HEK293 (cell line): ENCODE measurements at regions not wholly inside any gene's neighbourhood (a gene's known extent, or its start where the extent isn't known, plus 50 kb on each side); places are given as distances from the start of the nearest gene placed in this dataset.

ENCODE experiments used
- CTCF ChIA-PET: fragments of 350-600 bp; formaldehyde crosslinking; extraction: SDS; loops from one replicate; lab custom pipeline; 2021; ENCODE audit warnings: antibody characterized with exemption; lab: Yijun Ruan, JAX
- POLR2A ChIA-PET: fragments of 300-600 bp; formaldehyde crosslinking; extraction: SDS; loops from one replicate; lab custom pipeline; 2020; ENCODE audit warnings: antibody characterized with exemption, inconsistent platforms; lab: Yijun Ruan, JAX
- H3K27ac ChIP-seq: fragments of 200-500 bp; sonication (Bioruptor generic); 2 replicates; pipeline ENCODE4 v1.5.1; 2014; ENCODE audit warnings: low read depth, low read length, control low read depth, inconsistent platforms; ENCODE audit errors: extremely low read depth
- H3K36me3 ChIP-seq, 2 experiments: fragments of 200-500 bp in 1 of 2; sonication (Bioruptor generic) in 1 of 2; 1 replicate in 1 of 2; 2 replicates in 1 of 2; pipeline ENCODE4 v1.5.1; 2014 to 2017; ENCODE audit warnings: inconsistent platforms in 2 of 2, low read length in 2 of 2; ENCODE audit not compliant: control insufficient read depth in 2 of 2, insufficient read depth in 1 of 2
- H3K4me1 ChIP-seq: fragments of 200-500 bp; sonication (Bioruptor generic); 2 replicates; pipeline ENCODE4 v1.5.1; 2014; ENCODE audit warnings: mild to moderate bottlenecking, low read length, inconsistent platforms; ENCODE audit not compliant: control insufficient read depth, insufficient read depth
- H3K4me3 ChIP-seq: 2 replicates; pipeline ENCODE4 v1.5.1; 2011; ENCODE audit warnings: low read depth, mild to moderate bottlenecking, control low read depth, low read length, moderate library complexity
- H3K9me3 ChIP-seq: fragments of 200-500 bp; sonication (Bioruptor generic); 2 replicates; pipeline ENCODE4 v1.5.1; 2014; ENCODE audit warnings: low read depth, low read length, inconsistent platforms; ENCODE audit not compliant: control insufficient read depth, insufficient read depth
- EGR2 ChIP-seq: fragments of 450-650 bp; formaldehyde crosslinking; IDR thresholded peaks from 2 replicates; pipeline ENCODE4 v1.5.1; 2016; ENCODE audit warnings: low read depth, missing biosample characterization, missing genetic modification characterization
- GFI1B ChIP-seq: fragments of 450-650 bp; formaldehyde crosslinking; IDR thresholded peaks from 2 replicates; pipeline ENCODE4 v1.5.1; 2016; ENCODE audit warnings: missing biosample characterization, missing genetic modification characterization
- GLI2 ChIP-seq: fragments of 450-650 bp; formaldehyde crosslinking; IDR thresholded peaks from 2 replicates; pipeline ENCODE4; 2017; ENCODE audit warnings: missing biosample characterization, missing genetic modification characterization, low read depth, borderline replicate concordance
- HOXA7 ChIP-seq: sonication (generic); formaldehyde crosslinking; IDR thresholded peaks from 2 replicates; pipeline ENCODE4 v1.8.1; 2022; ENCODE audit warnings: missing genetic modification reagents, borderline replicate concordance
- MYNN ChIP-seq: fragments of 450-650 bp; formaldehyde crosslinking; IDR thresholded peaks from 2 replicates; pipeline ENCODE4 v1.5.1; 2016; ENCODE audit warnings: missing biosample characterization, missing genetic modification characterization, borderline replicate concordance
- SALL2 ChIP-seq: fragments of 450-650 bp; formaldehyde crosslinking; IDR thresholded peaks from 2 replicates; pipeline ENCODE4 v1.5.0; 2017; ENCODE audit warnings: missing biosample characterization, mild to moderate bottlenecking, missing genetic modification characterization, borderline replicate concordance
- SCRT1 ChIP-seq: fragments of 450-650 bp; formaldehyde crosslinking; IDR thresholded peaks from 2 replicates; pipeline ENCODE4 v1.5.1; 2016; ENCODE audit warnings: missing biosample characterization, missing genetic modification characterization, borderline replicate concordance
- SETDB1 ChIP-seq: IDR thresholded peaks from one replicate; pipeline ENCODE4 v1.6.1; 2017; ENCODE audit warnings: mild to moderate bottlenecking, low read length, moderate library complexity, mixed read lengths; ENCODE audit not compliant: insufficient read length
- TRIM28 ChIP-seq: IDR thresholded peaks from 2 replicates; pipeline ENCODE4 v1.6.1; 2011; ENCODE audit warnings: low read length, control low read depth, borderline replicate concordance
- ZIC2 ChIP-seq: fragments of 450-650 bp; formaldehyde crosslinking; IDR thresholded peaks from 2 replicates; pipeline ENCODE4 v1.5.1; 2016; ENCODE audit warnings: missing biosample characterization, missing genetic modification characterization
- ZNF114 ChIP-seq: fragments of 450-650 bp; formaldehyde crosslinking; IDR thresholded peaks from 2 replicates; pipeline ENCODE4 v1.5.0; 2017; ENCODE audit warnings: missing biosample characterization, missing genetic modification characterization
- ZNF121 ChIP-seq: fragments of 450-650 bp; formaldehyde crosslinking; IDR thresholded peaks from 2 replicates; pipeline ENCODE4 v1.5.1; 2016; ENCODE audit warnings: missing biosample characterization, missing genetic modification characterization
- ZNF202 ChIP-seq: fragments of 450-650 bp; formaldehyde crosslinking; IDR thresholded peaks from 2 replicates; pipeline ENCODE4 v1.5.1; 2016; ENCODE audit warnings: missing biosample characterization, missing genetic modification characterization, borderline replicate concordance
- ZNF214 ChIP-seq: fragments of 450-650 bp; formaldehyde crosslinking; IDR thresholded peaks from 2 replicates; pipeline ENCODE4 v1.5.1; 2017; ENCODE audit warnings: missing biosample characterization, mild to moderate bottlenecking, missing genetic modification characterization, borderline replicate concordance
- ZNF23 ChIP-seq: fragments of 450-650 bp; formaldehyde crosslinking; IDR thresholded peaks from 2 replicates; pipeline ENCODE4 v1.5.1; 2016; ENCODE audit warnings: missing biosample characterization, missing genetic modification characterization, borderline replicate concordance
- ZNF423 ChIP-seq: fragments of 450-650 bp; formaldehyde crosslinking; IDR thresholded peaks from 2 replicates; pipeline ENCODE4 v1.5.1; 2016; ENCODE audit warnings: missing biosample characterization, missing genetic modification characterization
- ZNF473 ChIP-seq: fragments of 450-650 bp; formaldehyde crosslinking; IDR thresholded peaks from 2 replicates; pipeline ENCODE4 v1.5.1; 2017; ENCODE audit warnings: missing biosample characterization, missing genetic modification characterization
- ZNF514 ChIP-seq: fragments of 450-650 bp; formaldehyde crosslinking; IDR thresholded peaks from 2 replicates; pipeline ENCODE4 v1.5.1; 2016; ENCODE audit warnings: missing biosample characterization, missing genetic modification characterization
- ZNF585B ChIP-seq: fragments of 450-650 bp; formaldehyde crosslinking; IDR thresholded peaks from 2 replicates; pipeline ENCODE4 v1.5.1; 2016; ENCODE audit warnings: missing biosample characterization, missing genetic modification characterization
- ZNF596 ChIP-seq: fragments of 450-650 bp; IDR thresholded peaks from 2 replicates; pipeline ENCODE4 v1.5.0; 2018; ENCODE audit warnings: missing biosample characterization, mild to moderate bottlenecking, missing genetic modification characterization, moderate library complexity
- ZNF624 ChIP-seq: fragments of 450-650 bp; formaldehyde crosslinking; IDR thresholded peaks from 2 replicates; pipeline ENCODE4 v1.5.1; 2017; ENCODE audit warnings: missing biosample characterization, missing genetic modification characterization
- ZNF626 ChIP-seq: fragments of 450-650 bp; sonication (Bioruptor Pico); formaldehyde crosslinking; IDR thresholded peaks from 2 replicates; pipeline ENCODE4 v1.5.1; 2018; ENCODE audit warnings: missing biosample characterization, missing genetic modification characterization, inconsistent platforms
- ZNF654 ChIP-seq: fragments of 450-650 bp; formaldehyde crosslinking; IDR thresholded peaks from 2 replicates; pipeline ENCODE4 v1.5.1; 2016; ENCODE audit warnings: low read depth, missing biosample characterization, missing genetic modification characterization
- ZNF776 ChIP-seq: fragments of 450-650 bp; formaldehyde crosslinking; IDR thresholded peaks from 2 replicates; pipeline ENCODE4 v1.5.0; 2017; ENCODE audit warnings: missing biosample characterization, missing genetic modification characterization, borderline replicate concordance
- ZNF777 ChIP-seq: fragments of 450-650 bp; formaldehyde crosslinking; IDR thresholded peaks from 2 replicates; pipeline ENCODE4 v1.5.1; 2017; ENCODE audit warnings: missing biosample characterization, missing genetic modification characterization, borderline replicate concordance
- ZNF791 ChIP-seq: fragments of 450-650 bp; formaldehyde crosslinking; IDR thresholded peaks from 2 replicates; pipeline ENCODE4 v1.5.1; 2016; ENCODE audit warnings: missing biosample characterization, missing genetic modification characterization
- ZNF837 ChIP-seq: fragments of 450-650 bp; formaldehyde crosslinking; IDR thresholded peaks from 2 replicates; pipeline ENCODE4 v1.5.1; 2016; ENCODE audit warnings: missing biosample characterization, missing genetic modification characterization
- ZXDB ChIP-seq: fragments of 450-650 bp; formaldehyde crosslinking; IDR thresholded peaks from 2 replicates; pipeline ENCODE4 v1.5.1; 2016; ENCODE audit warnings: missing biosample characterization, missing genetic modification characterization
- TF ChIP-seq, protein P1 (sequence below): fragments of 450-650 bp; formaldehyde crosslinking; IDR thresholded peaks from 2 replicates; pipeline ENCODE4 v1.5.1; 2016; ENCODE audit warnings: missing biosample characterization, missing genetic modification characterization, low read depth
- TF ChIP-seq, protein P2 (sequence below): IDR thresholded peaks from 2 replicates; pipeline ENCODE4 v1.6.1; 2011; ENCODE audit warnings: mild to moderate bottlenecking, low read depth, low read length, borderline replicate concordance
- TF ChIP-seq, protein P3 (sequence below): fragments of 450-650 bp; formaldehyde crosslinking; IDR thresholded peaks from 2 replicates; pipeline ENCODE4 v1.5.1; 2017; ENCODE audit warnings: missing biosample characterization, missing genetic modification characterization
- TF ChIP-seq, protein P4 (sequence below): sonication (generic); formaldehyde crosslinking; IDR thresholded peaks from 2 replicates; pipeline ENCODE4 v1.8.1; 2022; ENCODE audit warnings: mild to moderate bottlenecking, moderate library complexity, missing genetic modification reagents

DNA sequence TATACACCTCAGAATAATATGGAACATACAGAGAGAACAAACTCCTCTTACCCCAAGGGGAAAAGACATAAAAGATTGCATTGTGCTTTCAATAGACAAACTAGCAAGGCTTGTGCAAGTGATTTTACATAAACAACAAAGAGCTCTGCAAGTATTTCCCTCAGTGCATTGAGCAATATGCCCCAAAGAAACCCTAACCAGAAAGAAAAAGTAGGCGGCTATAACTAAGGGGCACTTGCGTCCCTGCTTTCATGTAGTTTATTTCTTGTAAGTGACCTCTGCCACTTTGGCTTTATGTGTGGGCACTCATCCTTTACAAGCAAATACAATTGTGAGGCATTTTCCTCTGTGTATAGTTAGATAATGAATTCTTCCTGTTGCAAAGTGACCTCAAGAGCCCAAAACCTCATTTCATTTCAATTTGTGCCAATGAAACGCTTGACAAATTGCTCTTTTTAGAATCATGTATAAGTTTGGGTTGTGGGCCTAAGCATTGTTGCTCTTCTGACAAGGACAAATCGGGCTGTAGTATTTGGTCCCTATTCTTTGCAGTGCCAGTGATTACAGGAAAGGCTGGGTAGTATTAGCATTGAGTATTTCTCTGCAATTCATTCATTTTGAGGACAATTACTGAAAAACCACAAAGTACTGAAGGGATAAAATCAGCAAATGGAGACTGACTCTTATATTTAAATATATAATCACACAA, 282.2 kb downstream of the DTWD2 start:
- CTCF ChIA-PET: no interaction called here
- TF ChIP-seq, protein P1, sequence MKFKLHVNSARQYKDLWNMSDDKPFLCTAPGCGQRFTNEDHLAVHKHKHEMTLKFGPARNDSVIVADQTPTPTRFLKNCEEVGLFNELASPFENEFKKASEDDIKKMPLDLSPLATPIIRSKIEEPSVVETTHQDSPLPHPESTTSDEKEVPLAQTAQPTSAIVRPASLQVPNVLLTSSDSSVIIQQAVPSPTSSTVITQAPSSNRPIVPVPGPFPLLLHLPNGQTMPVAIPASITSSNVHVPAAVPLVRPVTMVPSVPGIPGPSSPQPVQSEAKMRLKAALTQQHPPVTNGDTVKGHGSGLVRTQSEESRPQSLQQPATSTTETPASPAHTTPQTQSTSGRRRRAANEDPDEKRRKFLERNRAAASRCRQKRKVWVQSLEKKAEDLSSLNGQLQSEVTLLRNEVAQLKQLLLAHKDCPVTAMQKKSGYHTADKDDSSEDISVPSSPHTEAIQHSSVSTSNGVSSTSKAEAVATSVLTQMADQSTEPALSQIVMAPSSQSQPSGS (tag by site-specific recombination): no peak
- no peak for TF ChIP-seq ZXDB (tag by site-specific recombination)
- no peak for TF ChIP-seq TRIM28
- no peak for TF ChIP-seq ZNF626 (tag by site-specific recombination)
- TF ChIP-seq ZNF654 (tag by site-specific recombination): no peak
- no peak for TF ChIP-seq ZNF777 (tag by site-specific recombination)
- TF ChIP-seq ZNF23 (tag by site-specific recombination): no peak
- no peak for TF ChIP-seq ZNF214
- TF ChIP-seq HOXA7 (CRISPR knock-in tag): no peak
- TF ChIP-seq ZNF423 (tag by site-specific recombination): no peak
- TF ChIP-seq ZNF776 (tag by site-specific recombination): no peak
- TF ChIP-seq ZIC2 (tag by site-specific recombination): no peak
- TF ChIP-seq ZNF514 (tag by site-specific recombination): no peak
- TF ChIP-seq ZNF114 (tag by site-specific recombination): no peak
- Histone ChIP-seq H3K4me1 (no peaks in the 10 kb centered on the region), H3K36me3 (no peaks in the 10 kb centered on the region), H3K27ac (no peak overlapping the region), H3K4me3 (no peak overlapping the region), H3K9me3 (no peaks in the 10 kb centered on the region)
- POLR2A ChIA-PET: no interaction called here

DNA sequence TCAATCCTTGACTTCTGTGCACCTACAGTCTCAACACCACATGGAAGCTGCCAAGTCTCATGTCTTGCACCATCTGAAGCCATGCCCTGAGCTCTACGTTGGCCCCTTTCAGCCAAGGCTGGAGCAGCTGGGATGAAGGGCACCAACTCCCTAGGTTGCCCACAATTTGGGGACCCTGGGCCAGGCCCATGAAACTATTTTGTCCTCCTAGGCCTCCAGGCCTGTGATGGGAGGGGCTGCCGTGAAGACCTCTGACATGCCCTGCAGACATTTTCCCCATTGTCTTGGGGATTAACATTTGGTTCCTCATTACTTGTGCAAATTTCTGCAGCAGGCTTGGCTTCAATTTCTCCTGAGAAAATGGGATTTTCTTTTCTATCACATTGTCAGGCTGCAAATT, 285.1 kb downstream of the DTWD2 start:
- H3K9me3 ChIP-seq: no peaks in the 10 kb centered on the region
- TF ChIP-seq ZNF121 (tag by site-specific recombination) (no peak), ZNF624 (no peak), EGR2 (tag by site-specific recombination) (no peak), SETDB1 (peak; percentile 13), ZNF791 (tag by site-specific recombination) (no peak), ZNF202 (tag by site-specific recombination) (no peak), MYNN (no peak), GFI1B (tag by site-specific recombination) (no peak), SCRT1 (tag by site-specific recombination) (no peak), ZNF654 (tag by site-specific recombination) (no peak), ZNF585B (peak; percentile 93), ZNF596 (tag by site-specific recombination) (no peak), TRIM28 (peak; percentile 61; the same call in 1 of the 2 replicates), GLI2 (tag by site-specific recombination) (no peak), ZNF837 (tag by site-specific recombination) (no peak), SALL2 (tag by site-specific recombination) (no peak), ZNF473 (tag by site-specific recombination) (no peak)
- TF ChIP-seq, protein P2, sequence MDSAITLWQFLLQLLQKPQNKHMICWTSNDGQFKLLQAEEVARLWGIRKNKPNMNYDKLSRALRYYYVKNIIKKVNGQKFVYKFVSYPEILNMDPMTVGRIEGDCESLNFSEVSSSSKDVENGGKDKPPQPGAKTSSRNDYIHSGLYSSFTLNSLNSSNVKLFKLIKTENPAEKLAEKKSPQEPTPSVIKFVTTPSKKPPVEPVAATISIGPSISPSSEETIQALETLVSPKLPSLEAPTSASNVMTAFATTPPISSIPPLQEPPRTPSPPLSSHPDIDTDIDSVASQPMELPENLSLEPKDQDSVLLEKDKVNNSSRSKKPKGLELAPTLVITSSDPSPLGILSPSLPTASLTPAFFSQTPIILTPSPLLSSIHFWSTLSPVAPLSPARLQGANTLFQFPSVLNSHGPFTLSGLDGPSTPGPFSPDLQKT: no peak
- TF ChIP-seq, protein P3, sequence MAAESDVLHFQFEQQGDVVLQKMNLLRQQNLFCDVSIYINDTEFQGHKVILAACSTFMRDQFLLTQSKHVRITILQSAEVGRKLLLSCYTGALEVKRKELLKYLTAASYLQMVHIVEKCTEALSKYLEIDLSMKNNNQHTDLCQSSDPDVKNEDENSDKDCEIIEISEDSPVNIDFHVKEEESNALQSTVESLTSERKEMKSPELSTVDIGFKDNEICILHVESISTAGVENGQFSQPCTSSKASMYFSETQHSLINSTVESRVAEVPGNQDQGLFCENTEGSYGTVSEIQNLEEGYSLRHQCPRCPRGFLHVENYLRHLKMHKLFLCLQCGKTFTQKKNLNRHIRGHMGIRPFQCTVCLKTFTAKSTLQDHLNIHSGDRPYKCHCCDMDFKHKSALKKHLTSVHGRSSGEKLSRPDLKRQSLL (tag by site-specific recombination): no peak
- TF ChIP-seq, protein P4, sequence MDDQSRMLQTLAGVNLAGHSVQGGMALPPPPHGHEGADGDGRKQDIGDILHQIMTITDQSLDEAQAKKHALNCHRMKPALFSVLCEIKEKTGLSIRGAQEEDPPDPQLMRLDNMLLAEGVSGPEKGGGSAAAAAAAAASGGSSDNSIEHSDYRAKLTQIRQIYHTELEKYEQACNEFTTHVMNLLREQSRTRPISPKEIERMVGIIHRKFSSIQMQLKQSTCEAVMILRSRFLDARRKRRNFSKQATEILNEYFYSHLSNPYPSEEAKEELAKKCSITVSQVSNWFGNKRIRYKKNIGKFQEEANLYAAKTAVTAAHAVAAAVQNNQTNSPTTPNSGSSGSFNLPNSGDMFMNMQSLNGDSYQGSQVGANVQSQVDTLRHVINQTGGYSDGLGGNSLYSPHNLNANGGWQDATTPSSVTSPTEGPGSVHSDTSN (CRISPR knock-in tag): no peak
- TF ChIP-seq, all 188 proteins: peak for 3
- ChIA-PET POLR2A (no interaction called here), CTCF (interaction anchor here (0.7 kb wide), 1 partner anchor 140 kb away, joined by 3 read pairs; no protein-coding TSS in a partner anchor)
- H3K36me3 ChIP-seq: no peaks in the 10 kb centered on the region
- no peak overlapping the region for H3K27ac ChIP-seq
- H3K4me1 ChIP-seq: no peaks in the 10 kb centered on the region
- no peak overlapping the region for H3K4me3 ChIP-seq
